HG02763 (cell line): ENCODE measurements at regions not wholly inside any gene's neighbourhood (a gene's known extent, or its start where the extent isn't known, plus 50 kb on each side); places are given as distances from the start of the nearest gene placed in this dataset.
"Not testable (repeated sequence)": the region's sequence is repeated elsewhere in the genome, so short reads cannot be mapped to it uniquely, and the experiment has no call there.

ENCODE experiments used
- ATAC-seq: cut with Tn5 transposase; IDR thresholded peaks from one replicate; pipeline ENCODE4 v1.9.1; 2021; ENCODE audit warnings: mild to moderate bottlenecking, moderate library complexity; ENCODE audit not compliant: unreplicated experiment

DNA sequence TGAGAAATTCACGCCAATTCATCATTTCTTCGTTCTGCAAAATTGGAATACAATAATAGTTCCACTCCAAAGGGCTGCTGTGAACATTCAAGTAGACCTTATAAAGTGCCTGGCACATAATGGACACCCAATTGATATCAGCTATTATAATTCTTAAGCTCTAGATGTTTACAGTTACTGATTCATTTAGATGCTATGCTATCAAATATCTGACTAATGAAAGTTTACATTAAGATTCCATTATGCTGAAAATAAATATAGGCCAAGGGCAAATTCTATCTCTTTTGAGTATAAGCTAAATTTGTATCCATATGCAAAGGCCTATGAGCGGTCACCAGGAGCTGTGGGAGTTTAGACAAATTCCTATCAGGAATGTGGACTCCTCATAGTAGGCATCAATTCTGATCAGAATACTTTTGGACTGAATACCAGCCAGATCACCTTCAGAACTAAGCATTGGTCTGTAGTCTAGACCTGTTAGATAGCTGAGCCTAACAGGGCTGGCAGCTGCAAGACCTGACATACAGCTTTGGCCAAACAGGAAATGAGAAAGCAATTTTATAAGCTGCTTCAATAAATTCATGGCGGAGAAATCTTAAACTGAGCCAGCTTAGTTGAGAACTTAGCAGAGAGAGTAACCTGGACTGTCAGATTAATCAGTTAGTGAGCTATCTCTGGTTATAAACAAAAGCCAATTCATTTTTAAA is 384.3 kb upstream of the ACTRT1 start:
- ATAC-seq = no peak

DNA sequence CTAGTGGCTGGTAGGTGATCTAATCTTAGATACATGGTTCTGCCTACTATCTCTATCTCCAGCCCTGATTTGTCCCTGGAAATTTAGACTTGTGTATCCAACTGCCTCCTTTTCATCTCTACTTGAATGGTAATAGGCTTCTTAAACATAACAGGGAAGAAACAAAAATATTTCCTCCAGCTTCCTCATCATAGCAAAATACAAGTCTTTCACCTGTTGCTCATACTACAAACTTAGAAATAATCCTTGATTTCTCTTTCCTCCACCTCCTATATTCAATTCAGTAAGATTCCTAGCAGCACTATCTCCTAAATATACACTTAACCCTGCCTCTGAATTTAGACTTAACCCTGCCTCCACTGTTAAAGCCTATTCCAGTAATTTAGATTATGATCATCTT is 373.3 kb upstream of the ACTRT1 start:
- ATAC-seq = no peak

GRCh38 chrX:128408842-128409241 is 356.6 kb upstream of the ACTRT1 start:
- ATAC-seq = no peak

- no peak for ATAC-seq
Observed at GRCh38 chrX:128396601-128397000, 344.4 kb upstream of the ACTRT1 start.

DNA sequence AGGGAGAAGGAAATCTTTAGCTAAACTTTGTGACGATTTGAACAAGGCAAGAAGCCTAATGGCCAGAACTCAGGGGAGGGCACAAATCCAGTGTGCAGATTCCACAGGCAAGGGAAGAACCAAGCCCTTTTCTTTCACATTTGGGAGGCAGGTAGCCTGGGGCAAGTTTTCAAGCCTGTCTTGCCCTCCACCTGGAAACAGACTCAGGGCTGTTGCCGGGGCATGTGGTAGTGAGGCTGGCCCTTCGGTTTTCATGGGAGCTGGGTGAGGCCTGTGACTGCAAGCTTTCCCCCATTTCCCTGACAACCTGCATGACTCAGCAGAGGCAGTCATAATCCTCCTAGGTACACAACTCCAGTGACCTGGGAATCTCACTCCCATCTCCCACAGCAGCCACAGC is 331.6 kb upstream of the ACTRT1 start:
- not testable (repeated sequence) for ATAC-seq

GRCh38 chrX:128365492-128365891 is 313.3 kb upstream of the ACTRT1 start:
- no peak for ATAC-seq

DNA sequence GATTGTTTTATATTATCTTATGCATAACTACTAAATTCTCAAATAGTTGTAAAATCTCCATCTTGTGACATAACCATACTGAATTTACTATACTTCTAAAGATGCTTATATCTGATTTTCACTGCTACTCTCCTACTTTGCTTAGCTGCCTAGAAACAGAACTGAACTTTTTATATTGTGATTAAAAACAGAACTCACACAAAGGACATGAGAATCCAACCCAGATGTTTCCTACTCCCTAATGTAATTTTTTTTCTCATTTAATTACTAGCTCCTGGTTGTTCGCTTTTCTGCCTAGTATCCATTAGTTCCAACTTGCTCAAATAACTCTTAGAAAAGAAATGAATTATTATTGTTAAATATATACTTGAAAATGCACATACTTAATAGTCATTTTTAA is 283.5 kb upstream of the ACTRT1 start:
- no peak for ATAC-seq

GRCh38 chrX:128334821-128335220 is 282.6 kb upstream of the ACTRT1 start:
- no peak for ATAC-seq

- no peak for ATAC-seq
Observed at GRCh38 chrX:128310912-128311311, 258.7 kb upstream of the ACTRT1 start.

DNA sequence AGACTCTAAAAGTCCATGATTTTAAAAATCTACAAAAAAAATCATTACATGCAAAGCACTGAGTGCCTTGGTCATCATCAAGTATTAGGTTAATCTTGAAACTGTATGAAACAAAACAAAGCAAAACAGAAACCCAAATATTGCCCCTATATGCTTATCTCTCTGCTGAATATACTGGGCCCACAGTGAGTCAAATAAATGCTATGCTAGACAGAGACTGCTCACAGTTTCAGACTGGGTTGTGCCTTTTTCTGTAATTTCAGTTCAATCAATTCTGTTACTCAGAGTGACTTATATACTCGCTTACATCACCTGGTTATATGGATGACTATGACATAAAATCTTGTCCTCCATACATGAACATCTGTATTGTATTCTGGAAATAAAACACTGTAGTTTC is 257.1 kb upstream of the ACTRT1 start:
- ATAC-seq = no peak

DNA sequence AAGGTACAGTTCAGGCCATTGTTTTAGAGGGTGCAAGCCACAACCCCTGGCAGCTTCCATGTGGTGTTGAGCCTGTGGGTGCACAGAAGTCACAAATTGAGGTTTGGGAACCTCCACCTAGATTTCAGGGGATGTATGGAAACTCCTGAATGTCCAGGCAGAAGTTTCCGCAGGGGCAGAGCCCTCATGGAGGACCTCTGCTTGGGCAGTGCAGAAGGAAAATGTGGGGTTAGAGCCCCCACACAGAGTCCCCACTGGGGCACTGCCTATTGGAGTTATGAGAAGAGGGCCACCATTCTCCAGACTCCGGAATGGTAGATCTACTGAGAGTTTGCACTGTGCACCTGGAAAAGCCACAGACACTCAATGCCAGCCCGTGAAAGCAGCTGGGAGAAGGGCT is 242.0 kb upstream of the ACTRT1 start:
- no peak for ATAC-seq

DNA sequence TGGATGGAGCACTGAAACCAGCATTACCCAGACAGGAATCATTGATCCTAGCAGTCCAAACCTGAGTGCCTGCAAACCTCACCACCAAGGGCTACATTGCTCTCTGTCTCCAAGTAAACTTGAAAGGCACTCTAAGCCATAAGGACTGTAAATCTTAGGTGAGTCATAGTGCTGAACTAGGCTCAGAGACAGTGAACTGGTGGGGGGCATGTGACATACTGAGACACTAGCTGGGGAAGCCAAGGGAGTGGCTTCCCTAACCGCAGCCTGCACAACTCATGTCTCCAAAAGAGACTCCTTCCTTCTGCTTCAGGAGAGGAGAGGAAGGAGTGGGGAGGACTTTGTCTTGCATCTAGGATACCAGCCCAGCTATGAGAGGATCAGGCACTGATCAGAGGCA is 235.5 kb upstream of the ACTRT1 start:
- no peak for ATAC-seq

GRCh38 chrX:128250621-128251020 is 198.4 kb upstream of the ACTRT1 start:
- no peak for ATAC-seq

DNA sequence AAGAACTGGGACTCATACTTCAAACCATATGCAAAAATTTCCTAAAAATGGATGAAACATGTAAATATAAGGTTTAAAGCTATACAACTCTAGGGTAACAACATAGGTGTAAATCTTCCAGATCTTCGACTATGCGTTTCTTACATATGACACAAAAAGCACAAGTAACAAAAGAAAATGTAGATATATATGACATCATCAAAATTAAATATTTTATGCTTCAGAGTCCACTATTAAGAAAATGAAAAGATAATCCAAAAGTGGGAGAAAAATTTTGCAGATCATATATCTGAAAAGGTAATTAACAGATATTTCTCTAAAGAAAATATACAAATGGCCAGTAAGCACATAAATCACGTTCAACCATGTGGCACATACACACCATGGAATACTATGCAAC is 164.2 kb upstream of the ACTRT1 start:
- ATAC-seq = no peak

DNA sequence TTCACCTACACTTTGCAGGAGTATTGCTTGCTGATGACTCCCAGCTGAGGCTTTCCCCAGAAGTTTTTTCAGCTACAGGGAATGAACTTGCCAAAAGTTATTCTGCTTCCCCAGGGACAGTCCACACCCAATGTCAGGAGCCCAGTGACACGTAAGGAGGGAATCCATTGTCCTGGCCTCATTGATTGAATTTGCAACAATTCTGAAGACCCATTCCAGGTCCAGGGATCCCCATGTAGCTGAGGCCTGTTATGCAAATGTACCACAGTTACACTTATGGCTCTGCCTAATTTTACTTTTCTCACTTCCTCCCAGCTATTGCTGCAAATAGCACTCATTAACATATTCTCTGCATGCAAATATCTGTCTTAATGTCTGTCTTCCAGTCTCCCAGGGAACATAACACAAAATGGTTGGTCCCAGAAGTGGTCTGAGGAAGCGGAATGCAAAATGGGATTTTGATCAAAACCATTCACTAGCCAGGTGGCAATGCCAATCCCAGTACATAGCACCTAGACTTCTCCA is 113.7 kb upstream of the ACTRT1 start:
- no peak for ATAC-seq

DNA sequence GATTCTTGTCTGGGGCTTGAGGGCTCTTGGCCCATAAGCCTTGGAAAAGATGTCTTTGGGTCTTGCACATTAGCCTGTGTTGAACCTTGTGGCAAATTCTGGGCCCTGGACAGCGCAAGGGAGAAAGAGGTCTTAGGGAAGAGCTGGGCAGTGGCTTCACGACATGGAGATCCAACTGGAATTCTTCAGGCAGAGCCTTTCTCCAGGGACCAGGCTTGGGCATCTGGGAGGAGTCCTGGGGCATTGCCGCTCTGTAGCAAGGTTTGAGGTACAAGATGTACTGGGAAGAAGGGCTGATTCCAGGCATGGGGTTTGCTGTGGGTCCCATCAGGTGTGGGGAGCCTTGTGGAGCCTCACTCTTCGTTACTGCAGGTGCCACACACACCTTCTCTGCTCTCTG is 104.0 kb upstream of the ACTRT1 start:
- no peak for ATAC-seq

- no peak for ATAC-seq
Observed at GRCh38 chrX:128142745-128143144, 90.5 kb upstream of the ACTRT1 start.

DNA sequence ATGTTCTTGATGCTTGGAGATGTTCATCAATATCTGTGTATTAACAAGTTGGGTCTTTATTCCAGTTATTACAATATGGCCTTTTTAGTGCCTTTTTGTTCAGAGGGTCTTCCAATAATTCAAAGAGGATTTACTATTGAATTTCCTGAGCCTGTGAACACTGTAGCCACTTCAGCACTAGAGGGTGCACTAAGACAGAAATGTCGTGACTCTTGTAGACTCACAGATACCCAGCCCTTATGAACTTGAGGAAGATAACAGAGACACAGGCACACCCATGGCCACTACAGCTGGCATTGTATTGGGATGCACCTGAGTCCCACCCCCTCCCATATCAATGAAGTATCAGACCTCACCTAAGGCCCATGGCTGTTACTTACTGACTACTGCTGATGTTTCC is 54.4 kb upstream of the ACTRT1 start:
- ATAC-seq = no peak

DNA sequence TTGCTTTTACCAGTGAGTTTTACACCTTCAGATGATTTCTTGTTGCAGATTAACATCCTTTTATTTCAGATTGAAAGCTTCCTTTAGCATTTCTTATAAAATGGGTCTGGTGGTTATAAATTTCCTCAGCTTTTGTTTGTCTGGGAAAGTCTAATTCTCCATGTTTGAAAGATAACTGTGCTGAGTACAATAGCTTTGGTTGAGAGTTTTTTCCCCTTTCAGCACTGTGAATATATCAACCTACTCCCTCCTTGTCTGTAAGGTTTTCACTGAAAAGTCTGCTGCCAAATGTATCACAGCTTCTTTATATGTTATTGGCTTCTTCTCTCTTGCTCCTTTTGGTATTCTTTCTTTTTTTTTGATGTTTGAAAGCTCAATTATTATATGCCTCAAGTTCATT is 53.5 kb upstream of the ACTRT1 start:
- no peak for ATAC-seq
